Keratinocyte (primary cell): ENCODE measurements at regions not wholly inside any gene's neighbourhood (a gene's known extent, or its start where the extent isn't known, plus 50 kb on each side); places are given as distances from the start of the nearest gene placed in this dataset.

ENCODE experiments used
- DNase-seq: peaks from one replicate; pipeline ENCODE4 v3.0.0-alpha.2; 2011; ENCODE audit warnings: low read depth, missing footprints, low spot score
- FAIRE-seq: peaks from 2 replicates; lab custom pipeline; 2011; peaks lifted over from hg19 to GRCh38; lab: Jason Lieb, UNC
- H2AFZ ChIP-seq: 2 replicates; pipeline ENCODE4 v1.6.0; 2012; ENCODE audit warnings: low read length, control low read depth, inconsistent platforms; ENCODE audit not compliant: control insufficient read depth
- H3K27ac ChIP-seq: 2 replicates; pipeline ENCODE4 v1.5.1; 2011; ENCODE audit warnings: low read length; ENCODE audit not compliant: control insufficient read depth, insufficient read depth
- H3K27me3 ChIP-seq: 3 replicates; pipeline ENCODE4 v1.6.0; 2011; ENCODE audit warnings: low read length; ENCODE audit not compliant: control insufficient read depth, insufficient read depth; ENCODE audit errors: extremely low read depth
- H3K36me3 ChIP-seq, 2 experiments: 2 replicates in 1 of 2; 3 replicates in 1 of 2; pipeline ENCODE4 v1.5.1; 2011; ENCODE audit warnings: low read length in 2 of 2, mild to moderate bottlenecking in 1 of 2; ENCODE audit not compliant: control insufficient read depth in 2 of 2, insufficient read depth in 2 of 2; ENCODE audit errors: extremely low read depth in 1 of 2
- H3K4me1 ChIP-seq: 3 replicates; pipeline ENCODE4 v1.5.1; 2011; ENCODE audit warnings: low read length; ENCODE audit not compliant: control insufficient read depth, insufficient read depth; ENCODE audit errors: extremely low read depth
- H3K4me2 ChIP-seq: 3 replicates; pipeline ENCODE4 v1.6.0; 2011; ENCODE audit warnings: low read depth, low read length; ENCODE audit not compliant: control insufficient read depth, insufficient read depth; ENCODE audit errors: extremely low read depth
- H3K4me3 ChIP-seq, 3 experiments: fragments of 200-600 bp in 1 of 3; sonication (generic) in 1 of 3; 2 replicates in 2 of 3; 3 replicates in 1 of 3; pipeline ENCODE4 v1.5.1; 2011 to 2016; ENCODE audit warnings: low read length in 3 of 3, mild to moderate bottlenecking in 3 of 3, control low read depth in 2 of 3, inconsistent platforms in 1 of 3, low read depth in 1 of 3, mixed read lengths in 1 of 3, mixed run types in 1 of 3, moderate library complexity in 1 of 3; ENCODE audit not compliant: control insufficient read depth in 2 of 3, insufficient read depth in 2 of 3; ENCODE audit errors: extremely low read depth in 1 of 3
- H3K79me2 ChIP-seq: 2 replicates; pipeline ENCODE4 v1.6.0; 2012; ENCODE audit warnings: low read length; ENCODE audit not compliant: control insufficient read depth, insufficient read depth
- H3K9ac ChIP-seq: 3 replicates; pipeline ENCODE4 v1.6.0; 2011; ENCODE audit warnings: low read length; ENCODE audit not compliant: control insufficient read depth, insufficient read depth; ENCODE audit errors: extremely low read depth
- H3K9me1 ChIP-seq: 3 replicates; pipeline ENCODE4 v1.6.0; 2011; ENCODE audit warnings: low read length; ENCODE audit not compliant: control insufficient read depth, insufficient read depth; ENCODE audit errors: extremely low read depth
- H3K9me3 ChIP-seq: 2 replicates; pipeline ENCODE4 v1.5.1; 2012; ENCODE audit warnings: low read depth, low read length; ENCODE audit not compliant: control insufficient read depth
- H4K20me1 ChIP-seq: 3 replicates; pipeline ENCODE4 v1.6.0; 2011; ENCODE audit warnings: low read length; ENCODE audit not compliant: control insufficient read depth, insufficient read depth; ENCODE audit errors: extremely low read depth
- EZH2 ChIP-seq: IDR thresholded peaks from one replicate; pipeline ENCODE4 v1.6.1; 2012; ENCODE audit warnings: inconsistent platforms, mild to moderate bottlenecking, low read length, moderate library complexity
- dilution Hi-C: fragments of 300-500 bp; cut with MboI; formaldehyde crosslinking; loops from one replicate; pipeline ENCODE4 v1.7.0; 2020; ENCODE audit warnings: low sequenced_read_pairs; ENCODE audit not compliant: extremely low pct_ligation_motif_present
- TF ChIP-seq, protein P1 (sequence below), 3 experiments: IDR thresholded peaks in 1 of 3; conservative IDR thresholded peaks in 1 of 3; optimal IDR thresholded peaks in 1 of 3; 2 replicates in 2 of 3; 3 replicates in 1 of 3; pipeline versions ENCODE3 to v1.5.1; 2011; ENCODE audit warnings: low read length in 3 of 3, mild to moderate bottlenecking in 3 of 3, moderate library complexity in 2 of 3, control low read depth in 1 of 3, inconsistent platforms in 1 of 3; ENCODE audit not compliant: insufficient read depth in 2 of 3; ENCODE audit errors: extremely low read depth in 1 of 3

DNA sequence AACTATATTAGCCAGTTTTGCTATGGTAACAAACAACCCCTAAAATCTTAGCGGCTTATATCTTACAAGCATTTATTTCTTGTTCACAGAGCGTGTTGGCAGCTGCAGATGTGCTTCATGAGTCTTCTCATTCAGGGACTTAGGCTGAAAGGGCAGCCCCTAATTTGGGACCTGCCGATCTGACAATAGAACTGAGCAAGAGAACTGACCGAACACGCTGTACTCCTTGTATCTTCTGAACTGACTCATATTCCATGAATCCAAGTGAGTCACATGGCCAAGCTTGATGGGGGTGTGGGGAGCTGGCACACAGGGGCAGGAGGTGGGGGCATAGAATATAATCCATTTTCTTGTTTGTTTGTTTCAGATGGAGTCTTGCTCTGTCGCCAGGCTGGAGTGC, 481.7 kb upstream of the CADM1 start:
- Histone ChIP-seq H3K9me3 (no peaks in the 10 kb centered on the region), H3K4me2 (no peak overlapping the region), H3K27me3 (no peaks in the 10 kb centered on the region), H3K79me2 (no peaks in the 10 kb centered on the region), H2AFZ (no peak overlapping the region), H3K4me3 (no peak overlapping the region), H3K9ac (no peak overlapping the region), H3K4me1 (no peaks in the 10 kb centered on the region), H3K36me3 (no peaks in the 10 kb centered on the region), H3K9me1 (no peaks in the 10 kb centered on the region), H3K27ac (no peak overlapping the region), H4K20me1 (no peaks in the 10 kb centered on the region)
- DNase-seq (no peak), FAIRE-seq (no peak)
- TF ChIP-seq EZH2, result no peak
- TF ChIP-seq, protein P1, sequence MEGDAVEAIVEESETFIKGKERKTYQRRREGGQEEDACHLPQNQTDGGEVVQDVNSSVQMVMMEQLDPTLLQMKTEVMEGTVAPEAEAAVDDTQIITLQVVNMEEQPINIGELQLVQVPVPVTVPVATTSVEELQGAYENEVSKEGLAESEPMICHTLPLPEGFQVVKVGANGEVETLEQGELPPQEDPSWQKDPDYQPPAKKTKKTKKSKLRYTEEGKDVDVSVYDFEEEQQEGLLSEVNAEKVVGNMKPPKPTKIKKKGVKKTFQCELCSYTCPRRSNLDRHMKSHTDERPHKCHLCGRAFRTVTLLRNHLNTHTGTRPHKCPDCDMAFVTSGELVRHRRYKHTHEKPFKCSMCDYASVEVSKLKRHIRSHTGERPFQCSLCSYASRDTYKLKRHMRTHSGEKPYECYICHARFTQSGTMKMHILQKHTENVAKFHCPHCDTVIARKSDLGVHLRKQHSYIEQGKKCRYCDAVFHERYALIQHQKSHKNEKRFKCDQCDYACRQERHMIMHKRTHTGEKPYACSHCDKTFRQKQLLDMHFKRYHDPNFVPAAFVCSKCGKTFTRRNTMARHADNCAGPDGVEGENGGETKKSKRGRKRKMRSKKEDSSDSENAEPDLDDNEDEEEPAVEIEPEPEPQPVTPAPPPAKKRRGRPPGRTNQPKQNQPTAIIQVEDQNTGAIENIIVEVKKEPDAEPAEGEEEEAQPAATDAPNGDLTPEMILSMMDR (optimal IDR thresholded peaks at IDR 0.05 in 1 of 3, IDR thresholded peaks at IDR 0.05 in 1 of 3, conservative IDR thresholded peaks at IDR 0.05 in 1 of 3; ENCODE audit: extremely low read depth in 1 of 3, insufficient read depth in 2 of 3, low read length in 3 of 3), result no peak
- dilution Hi-C loops, result no loop called here

DNA sequence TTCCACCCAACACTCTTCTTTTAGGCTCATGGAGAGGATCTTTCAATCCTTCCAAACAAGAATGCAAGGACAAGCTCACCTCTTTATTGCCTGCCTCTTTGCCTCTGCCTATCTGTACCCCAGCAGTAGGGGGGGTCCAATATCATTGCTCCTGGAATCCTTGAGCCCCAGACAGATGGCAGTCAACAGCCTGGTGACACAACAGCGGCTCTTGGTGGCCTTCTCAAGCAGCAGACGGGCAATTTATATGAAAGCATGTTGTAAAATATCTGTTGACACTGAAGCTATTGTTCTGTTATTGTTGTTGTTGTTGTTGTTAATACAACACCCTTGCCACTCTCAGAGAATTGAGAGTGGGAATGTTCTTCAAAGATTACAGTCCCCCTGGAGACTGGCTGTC, 480.0 kb upstream of the CADM1 start:
- TF ChIP-seq, protein P1 (optimal IDR thresholded peaks at IDR 0.05 in 1 of 3, IDR thresholded peaks at IDR 0.05 in 1 of 3, conservative IDR thresholded peaks at IDR 0.05 in 1 of 3; ENCODE audit: extremely low read depth in 1 of 3, insufficient read depth in 2 of 3, low read length in 3 of 3), result no peak
- TF ChIP-seq EZH2, result no peak
- Histone ChIP-seq H3K27ac (no peak overlapping the region), H4K20me1 (no peaks in the 10 kb centered on the region), H3K36me3 (no peaks in the 10 kb centered on the region), H3K27me3 (no peaks in the 10 kb centered on the region), H3K4me2 (no peak overlapping the region), H3K79me2 (no peaks in the 10 kb centered on the region), H3K9me1 (no peaks in the 10 kb centered on the region), H3K9ac (no peak overlapping the region), H3K4me1 (no peaks in the 10 kb centered on the region), H3K4me3 (no peak overlapping the region), H3K9me3 (no peaks in the 10 kb centered on the region), H2AFZ (no peak overlapping the region)
- DNase-seq (no peak), FAIRE-seq (no peak)
- dilution Hi-C loops, result no loop called here
